ENCODE measurements at regions not wholly inside any gene's neighbourhood (a gene's known extent, or its start where the extent isn't known, plus 50 kb on each side); places are given as distances from the start of the nearest gene placed in this dataset.

DNA sequence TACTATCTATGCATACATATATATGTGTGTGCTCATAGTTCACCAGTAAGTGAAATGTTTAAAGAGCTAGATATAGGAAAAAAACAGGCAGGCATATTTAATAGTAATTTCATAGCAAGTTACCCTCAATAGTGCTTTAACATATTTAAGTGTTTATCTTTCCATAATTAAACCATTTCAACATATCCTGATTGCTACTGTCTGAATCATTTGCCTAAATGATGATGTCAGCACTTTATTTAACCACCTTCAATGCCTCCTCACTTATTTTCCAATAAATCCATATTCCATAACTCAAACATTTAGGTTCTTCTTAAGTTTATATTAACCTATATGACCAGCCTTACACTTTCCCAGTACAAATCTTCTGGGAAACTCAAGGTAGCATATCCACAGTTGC lies 601.1 kb downstream of the ARL4A start:
- CTCF ChIA-PET, result no interaction called here
- intact Hi-C loops (cut with micrococcal nuclease; ENCODE audit: unreplicated experiment), result no loop called here
- Mint-ChIP-seq H3K27ac (ENCODE audit: unreplicated experiment) (no peak overlapping the region), H3K4me3 (ENCODE audit: low read depth, unreplicated experiment) (no peak overlapping the region), H3K9me3 (ENCODE audit: low read depth, unreplicated experiment) (no peaks in the 10 kb centered on the region), H3K36me3 (ENCODE audit: insufficient read depth, unreplicated experiment) (no peaks in the 10 kb centered on the region), H3K4me1 (ENCODE audit: low read depth, unreplicated experiment) (no peaks in the 10 kb centered on the region), H3K27me3 (ENCODE audit: unreplicated experiment) (no peaks in the 10 kb centered on the region)
- TF ChIP-seq, protein P1, sequence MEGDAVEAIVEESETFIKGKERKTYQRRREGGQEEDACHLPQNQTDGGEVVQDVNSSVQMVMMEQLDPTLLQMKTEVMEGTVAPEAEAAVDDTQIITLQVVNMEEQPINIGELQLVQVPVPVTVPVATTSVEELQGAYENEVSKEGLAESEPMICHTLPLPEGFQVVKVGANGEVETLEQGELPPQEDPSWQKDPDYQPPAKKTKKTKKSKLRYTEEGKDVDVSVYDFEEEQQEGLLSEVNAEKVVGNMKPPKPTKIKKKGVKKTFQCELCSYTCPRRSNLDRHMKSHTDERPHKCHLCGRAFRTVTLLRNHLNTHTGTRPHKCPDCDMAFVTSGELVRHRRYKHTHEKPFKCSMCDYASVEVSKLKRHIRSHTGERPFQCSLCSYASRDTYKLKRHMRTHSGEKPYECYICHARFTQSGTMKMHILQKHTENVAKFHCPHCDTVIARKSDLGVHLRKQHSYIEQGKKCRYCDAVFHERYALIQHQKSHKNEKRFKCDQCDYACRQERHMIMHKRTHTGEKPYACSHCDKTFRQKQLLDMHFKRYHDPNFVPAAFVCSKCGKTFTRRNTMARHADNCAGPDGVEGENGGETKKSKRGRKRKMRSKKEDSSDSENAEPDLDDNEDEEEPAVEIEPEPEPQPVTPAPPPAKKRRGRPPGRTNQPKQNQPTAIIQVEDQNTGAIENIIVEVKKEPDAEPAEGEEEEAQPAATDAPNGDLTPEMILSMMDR (IDR thresholded peaks at IDR 0.05; ENCODE audit: unreplicated experiment), result no peak
- no peak for DNase-seq
- BruUV-seq (replicated peaks), result no TSS peak

DNA sequence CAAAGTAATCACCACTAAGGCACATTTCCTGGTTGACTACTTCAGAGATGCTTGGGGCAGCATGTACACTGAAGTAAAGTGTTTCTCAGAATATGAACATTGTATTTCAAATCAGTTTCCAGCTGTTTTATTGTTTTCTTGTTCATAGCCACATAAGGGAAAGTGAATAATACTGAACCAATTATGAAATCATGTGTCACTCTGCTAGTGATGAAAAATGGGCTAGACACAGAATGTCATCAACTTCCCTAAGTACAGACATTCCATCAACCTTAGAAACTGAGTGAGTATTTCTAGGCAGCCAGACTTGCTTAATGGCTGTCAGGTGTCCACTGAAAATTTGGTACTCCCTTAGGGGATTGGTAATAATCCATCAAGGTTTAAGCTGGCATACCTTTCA lies 603.5 kb downstream of the ARL4A start:
- Mint-ChIP-seq H3K36me3 (ENCODE audit: insufficient read depth, unreplicated experiment) (no peaks in the 10 kb centered on the region), H3K27ac (ENCODE audit: unreplicated experiment) (no peak overlapping the region), H3K9me3 (ENCODE audit: low read depth, unreplicated experiment) (no peaks in the 10 kb centered on the region), H3K4me1 (ENCODE audit: low read depth, unreplicated experiment) (no peaks in the 10 kb centered on the region), H3K4me3 (ENCODE audit: low read depth, unreplicated experiment) (no peak overlapping the region), H3K27me3 (ENCODE audit: unreplicated experiment) (no peaks in the 10 kb centered on the region)
- intact Hi-C loops (cut with micrococcal nuclease; ENCODE audit: unreplicated experiment), result no loop called here
- no TSS peak for BruUV-seq (replicated peaks)
- CTCF ChIA-PET, result interaction anchor here (0.8 kb wide), 1 partner anchor 9 kb away, joined by 3 read pairs; no protein-coding TSS in a partner anchor
- no peak for DNase-seq
- TF ChIP-seq, protein P1 (IDR thresholded peaks at IDR 0.05; ENCODE audit: unreplicated experiment), result no peak

DNA sequence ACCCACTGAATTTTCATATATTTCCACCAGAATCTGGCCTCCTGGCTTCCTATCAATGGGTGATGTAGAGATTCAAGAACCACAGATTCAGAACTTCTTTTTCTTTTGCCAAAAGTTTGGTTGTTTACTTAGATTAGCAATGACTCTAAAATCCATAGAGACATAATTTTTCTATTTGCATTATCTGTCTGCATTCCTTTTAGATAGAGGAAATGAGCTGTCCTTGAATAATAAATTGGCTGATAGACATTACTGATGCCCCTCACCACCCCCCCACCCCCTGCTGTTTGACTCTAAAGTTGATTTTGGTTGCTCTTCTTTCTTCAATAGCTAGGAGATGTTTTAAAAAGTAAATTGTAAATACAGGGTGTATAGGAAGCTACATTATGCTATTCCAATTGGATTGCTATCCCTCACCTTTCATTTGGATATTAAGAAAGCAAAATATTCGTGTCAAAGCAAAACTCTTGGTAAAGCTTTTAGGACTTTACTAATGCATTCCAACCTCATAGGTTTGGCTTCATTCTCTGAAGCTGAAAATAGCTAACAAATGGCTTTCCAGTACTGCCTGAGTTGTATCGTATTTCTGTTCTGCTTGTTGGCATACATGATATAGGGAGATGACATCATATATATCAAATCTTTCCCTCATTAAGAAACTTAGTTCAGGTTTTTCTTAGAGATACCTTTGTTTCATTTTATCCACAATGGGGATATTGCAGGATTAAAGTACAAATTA lies 606.0 kb downstream of the ARL4A start:
- no peaks in the 10 kb centered on the region for H3K27me3 Mint-ChIP-seq (ENCODE audit: unreplicated experiment)
- H3K9me3 Mint-ChIP-seq (ENCODE audit: low read depth, unreplicated experiment), result no peaks in the 10 kb centered on the region
- intact Hi-C loops (cut with micrococcal nuclease; ENCODE audit: unreplicated experiment), result no loop called here
- DNase-seq, result no peak
- no peaks in the 10 kb centered on the region for H3K36me3 Mint-ChIP-seq (ENCODE audit: insufficient read depth, unreplicated experiment)
- H3K27ac Mint-ChIP-seq (ENCODE audit: unreplicated experiment), result no peak overlapping the region
- H3K4me1 Mint-ChIP-seq (ENCODE audit: low read depth, unreplicated experiment), result no peaks in the 10 kb centered on the region
- TF ChIP-seq, protein P1 (IDR thresholded peaks at IDR 0.05; ENCODE audit: unreplicated experiment), result no peak
- no TSS peak for BruUV-seq (replicated peaks)
- CTCF ChIA-PET, result no interaction called here
- H3K4me3 Mint-ChIP-seq (ENCODE audit: low read depth, unreplicated experiment), result no peak overlapping the region

DNA sequence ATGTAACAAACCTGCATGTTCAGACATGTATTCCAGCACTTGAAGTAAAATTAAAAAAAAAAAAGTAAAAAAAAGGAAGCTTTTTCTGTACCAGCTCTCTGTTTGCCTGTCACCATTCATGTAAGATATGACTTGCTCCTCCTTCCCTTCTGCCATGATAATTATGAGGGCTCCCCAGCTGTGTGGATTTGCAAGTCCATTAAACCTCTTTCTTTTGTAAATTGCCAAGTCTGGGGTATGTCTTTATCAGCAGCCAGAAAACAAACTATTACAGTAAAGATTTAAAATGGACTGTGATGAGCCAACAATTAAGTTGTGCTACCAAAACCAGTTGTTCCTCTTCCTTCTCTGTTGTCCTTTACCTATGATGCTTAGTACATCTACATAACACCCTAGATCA lies 619.6 kb downstream of the ARL4A start:
- TF ChIP-seq, protein P1 (IDR thresholded peaks at IDR 0.05; ENCODE audit: unreplicated experiment), result no peak
- Mint-ChIP-seq H3K36me3 (ENCODE audit: insufficient read depth, unreplicated experiment) (no peaks in the 10 kb centered on the region), H3K9me3 (ENCODE audit: low read depth, unreplicated experiment) (peaks cover 4% of the 10 kb centered on the region), H3K27me3 (ENCODE audit: unreplicated experiment) (no peaks in the 10 kb centered on the region), H3K4me3 (ENCODE audit: low read depth, unreplicated experiment) (no peak overlapping the region), H3K4me1 (ENCODE audit: low read depth, unreplicated experiment) (no peaks in the 10 kb centered on the region), H3K27ac (ENCODE audit: unreplicated experiment) (no peak overlapping the region)
- CTCF ChIA-PET, result no interaction called here
- DNase-seq, result no peak
- intact Hi-C loops (cut with micrococcal nuclease; ENCODE audit: unreplicated experiment), result no loop called here
- no TSS peak for BruUV-seq (replicated peaks)
